GM12878 (cell line): ENCODE measurements at regions not wholly inside any gene's neighbourhood (a gene's known extent, or its start where the extent isn't known, plus 50 kb on each side); places are given as distances from the start of the nearest gene placed in this dataset.

Source experiments
- CTCF ChIP-seq, 3 experiments: IDR thresholded peaks in 2 of 3; conservative IDR thresholded peaks in 1 of 3; 2 replicates each; pipeline ENCODE4 v1.5.1; 2011; ENCODE audit warnings: low read depth in 3 of 3, low read length in 3 of 3, mild to moderate bottlenecking in 3 of 3, control low read depth in 2 of 3, moderate library complexity in 2 of 3, inconsistent platforms in 1 of 3, mixed read lengths in 1 of 3; ENCODE audit not compliant: control insufficient read depth in 2 of 3, insufficient read depth in 1 of 3; ENCODE audit errors: extremely low read depth in 1 of 3
- EZH2 ChIP-seq: IDR thresholded peaks from 2 replicates; pipeline ENCODE4 v1.6.1; 2012; ENCODE audit warnings: low read depth, mild to moderate bottlenecking, control low read depth, inconsistent platforms, low read length, borderline replicate concordance; ENCODE audit not compliant: control insufficient read depth
- HDAC2 ChIP-seq: fragments of 200-600 bp; sonication (generic); IDR thresholded peaks from 2 replicates; pipeline ENCODE4 v1.6.1; 2017
- MXI1 ChIP-seq: fragments of 150-350 bp; IDR thresholded peaks from 2 replicates; pipeline ENCODE4 v1.6.1; 2011; ENCODE audit warnings: low read depth, mild to moderate bottlenecking, inconsistent platforms, low read length, improper control_type of control experiment
- PAX8 ChIP-seq: fragments of 450-650 bp; IDR thresholded peaks from 2 replicates; pipeline ENCODE4 v1.6.1; 2017; ENCODE audit warnings: mild to moderate bottlenecking, moderate library complexity
- POLR2A ChIP-seq: IDR thresholded peaks from 2 replicates; pipeline ENCODE4 v1.6.1; 2011; ENCODE audit warnings: low read depth, mild to moderate bottlenecking, low read length
- POLR2AphosphoS5 ChIP-seq: IDR thresholded peaks from 2 replicates; pipeline ENCODE4 v1.6.1; 2011; ENCODE audit warnings: mild to moderate bottlenecking, low read length, inconsistent platforms
- REST ChIP-seq: IDR thresholded peaks from 2 replicates; pipeline ENCODE4 v1.6.1; 2012; ENCODE audit warnings: mild to moderate bottlenecking, low read depth, low read length
- RUNX3 ChIP-seq: IDR thresholded peaks from 2 replicates; pipeline ENCODE4 v1.6.1; 2012; ENCODE audit warnings: low read length, inconsistent platforms
- STAT3 ChIP-seq: IDR thresholded peaks from 2 replicates; pipeline ENCODE4 v1.6.1; 2011; ENCODE audit warnings: low read depth, low read length, improper control_type of control experiment

GRCh38 chr7:53542157-53542556 lies 506.7 kb downstream of the POM121L12 start:
- TF ChIP-seq PAX8 (no peak), REST (no peak), POLR2AphosphoS5 (no peak), MXI1 (no peak), HDAC2 (no peak), POLR2A (no peak), EZH2 (no peak), CTCF (IDR thresholded peaks at IDR 0.05 in 2 of 3, conservative IDR thresholded peaks at IDR 0.05 in 1 of 3; ENCODE audit: control insufficient read depth in 2 of 3, extremely low read depth in 1 of 3, insufficient read depth in 1 of 3, low read depth in 3 of 3, low read length in 3 of 3) (no peak), RUNX3 (no peak), STAT3 (no peak)
